Activated T-helper 17 cell treated with anti-CD3 and anti-CD28 coated beads, Interleukin-2, amount 50 U/mL, for 72 hours (primary cell): ENCODE measurements at regions not wholly inside any gene's neighbourhood (a gene's known extent, or its start where the extent isn't known, plus 50 kb on each side); places are given as distances from the start of the nearest gene placed in this dataset.

Experiments used
- ATAC-seq: fragments of 150-1000 bp; cut with Tn5 transposase; replicated peaks from 2 replicates; pipeline ENCODE4 v1.10.0; 2021; ENCODE audit warnings: mild to moderate bottlenecking, moderate library complexity
- H3K27ac Mint-ChIP-seq: one replicate; pipeline ENCODE4 v1.8.0; 2022; ENCODE audit warnings: mixed read lengths
- H3K27me3 Mint-ChIP-seq: one replicate; pipeline ENCODE4 v1.8.0; 2022; ENCODE audit warnings: mixed read lengths
- H3K36me3 Mint-ChIP-seq: one replicate; pipeline ENCODE4 v1.8.0; 2022; ENCODE audit warnings: low read depth, mild to moderate bottlenecking, mixed read lengths
- H3K4me1 Mint-ChIP-seq: one replicate; pipeline ENCODE4 v1.8.0; 2022; ENCODE audit warnings: mixed read lengths
- H3K4me3 Mint-ChIP-seq: one replicate; pipeline ENCODE4 v1.8.0; 2022; ENCODE audit warnings: mild to moderate bottlenecking, mixed read lengths
- H3K9me3 Mint-ChIP-seq: one replicate; pipeline ENCODE4 v1.8.0; 2022; ENCODE audit warnings: mixed read lengths

DNA sequence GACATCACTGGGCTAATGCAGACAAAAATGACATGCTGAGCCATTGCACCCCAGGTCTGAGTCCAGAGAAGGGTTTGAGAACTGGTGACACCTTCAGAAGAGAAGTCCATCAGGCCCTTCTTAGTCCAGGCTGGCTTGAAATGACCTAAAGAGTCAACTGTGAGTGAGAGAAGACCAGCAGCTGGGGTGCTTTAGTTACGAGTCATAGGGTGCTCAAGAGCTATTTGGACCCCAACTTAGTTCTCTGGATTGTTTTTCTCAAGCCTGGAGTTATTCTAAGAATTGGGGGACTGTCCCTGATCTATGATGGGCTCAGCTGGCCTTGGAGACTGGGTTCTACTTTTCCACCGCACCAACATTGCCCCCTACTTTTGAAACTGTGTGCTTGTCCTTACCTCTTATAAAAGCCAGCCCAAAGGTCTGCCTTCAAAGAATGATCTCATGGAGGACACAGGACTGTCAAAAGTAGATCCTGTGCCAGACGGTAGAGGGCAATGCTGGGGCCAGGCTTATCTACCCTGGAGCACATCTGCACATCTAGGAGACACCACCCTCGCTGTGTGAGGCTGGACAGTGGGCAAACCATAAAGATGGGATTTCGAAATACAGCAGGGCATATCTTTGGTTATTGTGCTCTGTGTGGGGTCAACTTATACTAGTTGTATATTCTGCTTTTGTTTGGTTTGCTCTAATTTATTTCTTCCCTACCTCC lies 333.0 kb upstream of the SLC14A2 start:
- no peaks in the 10 kb centered on the region for H3K4me1 Mint-ChIP-seq
- H3K4me3 Mint-ChIP-seq = no peak overlapping the region
- H3K36me3 Mint-ChIP-seq = no peaks in the 10 kb centered on the region
- no peaks in the 10 kb centered on the region for H3K27me3 Mint-ChIP-seq
- ATAC-seq = no peak
- H3K9me3 Mint-ChIP-seq = no peaks in the 10 kb centered on the region
- H3K27ac Mint-ChIP-seq = no peak overlapping the region

DNA sequence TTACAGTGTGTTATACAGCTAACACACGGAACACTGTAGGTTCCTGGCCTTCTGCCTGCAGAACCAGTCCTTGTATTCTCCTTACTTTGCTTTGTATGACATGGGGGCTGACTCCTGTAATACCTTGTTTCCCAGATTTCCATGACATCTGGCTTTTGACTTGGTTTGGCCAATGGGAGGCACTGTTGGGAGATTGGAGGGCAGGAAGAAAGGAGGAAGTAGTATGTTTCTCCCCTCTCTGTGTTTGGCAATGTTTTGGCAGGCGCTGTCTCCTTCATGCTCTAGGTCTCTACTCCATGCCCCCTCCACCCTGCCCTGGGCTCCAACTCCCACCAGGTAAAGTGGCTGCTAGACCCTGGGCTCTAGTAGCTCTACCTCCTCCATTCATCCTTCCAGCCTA lies 331.1 kb upstream of the SLC14A2 start:
- no peaks in the 10 kb centered on the region for H3K36me3 Mint-ChIP-seq
- H3K4me3 Mint-ChIP-seq = no peak overlapping the region
- no peaks in the 10 kb centered on the region for H3K4me1 Mint-ChIP-seq
- H3K9me3 Mint-ChIP-seq = no peaks in the 10 kb centered on the region
- no peak for ATAC-seq
- H3K27me3 Mint-ChIP-seq = no peaks in the 10 kb centered on the region
- H3K27ac Mint-ChIP-seq = no peak overlapping the region

DNA sequence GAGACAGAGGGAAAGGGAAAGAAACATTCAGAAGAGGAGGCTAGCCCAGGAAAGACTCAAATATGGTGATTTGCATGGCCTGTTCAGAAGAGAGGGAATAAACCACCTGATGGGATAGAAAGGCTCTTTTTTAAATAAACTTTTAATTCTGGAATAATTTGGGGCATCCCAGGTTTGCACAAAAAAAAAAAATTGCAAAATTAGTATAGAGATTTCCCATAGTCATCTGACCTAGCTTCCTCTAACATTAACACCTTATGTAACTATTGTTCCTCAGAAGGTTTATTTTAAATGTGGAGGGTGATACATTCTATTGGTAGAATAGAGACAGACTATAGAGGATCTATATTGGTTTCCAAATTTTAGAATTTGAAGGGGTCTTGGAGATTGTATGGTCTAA lies 330.4 kb upstream of the SLC14A2 start:
- ATAC-seq = no peak
- Mint-ChIP-seq H3K36me3 (no peaks in the 10 kb centered on the region), H3K27me3 (no peaks in the 10 kb centered on the region), H3K4me1 (no peaks in the 10 kb centered on the region), H3K4me3 (no peak overlapping the region), H3K9me3 (no peaks in the 10 kb centered on the region), H3K27ac (no peak overlapping the region)

DNA sequence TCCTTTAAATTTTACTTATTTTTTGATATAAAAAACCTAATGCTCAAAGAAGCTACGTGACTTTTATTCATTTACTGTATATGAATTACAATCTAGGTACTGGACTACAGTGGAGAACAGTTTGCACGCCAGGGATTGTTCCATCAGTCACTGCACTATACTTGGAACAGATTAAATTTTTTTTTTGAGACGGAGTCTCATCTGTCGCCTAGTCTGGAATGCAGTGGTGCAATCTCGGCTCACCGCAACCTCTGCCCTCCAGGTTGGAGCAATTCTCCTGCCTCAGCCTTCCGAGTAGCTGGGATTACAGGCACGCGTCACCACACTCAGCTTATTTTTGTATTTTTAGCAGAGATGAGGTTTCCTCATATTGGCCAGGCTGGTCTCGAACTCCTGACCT lies 330.0 kb upstream of the SLC14A2 start:
- no peaks in the 10 kb centered on the region for H3K36me3 Mint-ChIP-seq
- H3K9me3 Mint-ChIP-seq = no peaks in the 10 kb centered on the region
- H3K4me3 Mint-ChIP-seq = no peak overlapping the region
- H3K27me3 Mint-ChIP-seq = peaks cover 2% of the 10 kb centered on the region
- no peaks in the 10 kb centered on the region for H3K4me1 Mint-ChIP-seq
- no peak for ATAC-seq
- no peak overlapping the region for H3K27ac Mint-ChIP-seq

DNA sequence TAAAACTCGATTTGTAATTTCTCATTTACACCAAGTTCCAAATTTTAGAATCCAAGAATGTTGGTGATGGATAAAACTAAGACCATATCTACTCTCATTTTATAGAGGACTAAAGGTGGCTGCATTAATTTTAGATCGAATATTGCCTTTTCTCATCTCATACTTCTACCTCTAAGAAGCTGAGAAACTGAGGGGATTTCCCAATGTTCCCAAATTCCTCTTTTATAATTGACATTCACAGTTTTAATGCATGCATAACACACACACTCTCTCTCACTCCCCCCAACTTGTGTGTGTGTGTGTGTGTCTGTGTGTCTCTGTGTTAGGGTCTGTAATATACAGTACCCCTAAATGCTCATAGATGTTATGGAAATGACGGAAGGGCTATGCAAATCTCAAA lies 328.8 kb upstream of the SLC14A2 start:
- H3K36me3 Mint-ChIP-seq = no peaks in the 10 kb centered on the region
- no peak overlapping the region for H3K27ac Mint-ChIP-seq
- no peak for ATAC-seq
- no peak overlapping the region for H3K4me3 Mint-ChIP-seq
- no peaks in the 10 kb centered on the region for H3K4me1 Mint-ChIP-seq
- H3K27me3 Mint-ChIP-seq = peaks cover 10% of the 10 kb centered on the region
- no peaks in the 10 kb centered on the region for H3K9me3 Mint-ChIP-seq

DNA sequence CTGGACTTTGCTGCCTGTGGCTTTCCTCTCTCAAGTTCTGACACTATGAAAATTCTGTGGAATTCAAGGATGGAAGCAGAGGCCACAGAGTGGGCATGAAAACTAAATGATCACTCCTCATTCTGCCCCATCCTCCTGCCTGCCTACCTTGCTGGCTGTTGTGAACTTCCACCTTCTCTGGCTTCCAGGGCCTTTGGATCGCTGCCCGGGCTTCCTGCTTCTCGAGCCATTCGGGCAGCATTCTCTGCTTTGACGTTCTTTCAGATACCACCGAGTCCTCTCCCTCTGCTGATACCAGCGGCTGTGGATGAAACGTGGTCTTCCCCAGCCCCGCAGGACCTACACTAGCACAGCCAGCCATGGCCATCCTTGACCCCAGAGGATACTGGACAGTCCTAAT lies 327.7 kb upstream of the SLC14A2 start:
- H3K4me3 Mint-ChIP-seq = no peak overlapping the region
- no peaks in the 10 kb centered on the region for H3K4me1 Mint-ChIP-seq
- peaks cover 14% of the 10 kb centered on the region for H3K27me3 Mint-ChIP-seq
- no peaks in the 10 kb centered on the region for H3K9me3 Mint-ChIP-seq
- ATAC-seq = no peak
- no peaks in the 10 kb centered on the region for H3K36me3 Mint-ChIP-seq
- no peak overlapping the region for H3K27ac Mint-ChIP-seq

DNA sequence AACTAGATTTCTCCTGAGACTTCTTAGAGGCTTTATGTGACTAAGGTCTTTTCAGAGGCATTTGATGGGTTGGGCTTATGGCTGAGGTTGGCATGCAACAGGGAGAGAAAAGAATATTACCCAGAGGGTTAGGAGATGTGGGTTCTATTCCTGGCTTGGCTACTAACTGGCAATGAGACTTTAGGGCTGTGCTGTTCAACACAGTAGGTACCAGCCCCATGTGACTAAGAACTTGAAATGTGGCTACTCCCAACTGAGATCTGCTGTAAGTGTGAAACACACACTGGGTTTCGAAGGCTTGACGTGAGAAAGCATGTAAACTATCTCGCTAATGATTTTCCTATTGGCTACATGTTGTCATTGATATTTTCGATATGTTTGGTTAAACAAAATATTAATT lies 324.9 kb upstream of the SLC14A2 start:
- Mint-ChIP-seq H3K36me3 (no peaks in the 10 kb centered on the region), H3K9me3 (no peaks in the 10 kb centered on the region), H3K27me3 (peaks cover 14% of the 10 kb centered on the region), H3K4me1 (no peaks in the 10 kb centered on the region), H3K4me3 (no peak overlapping the region), H3K27ac (no peak overlapping the region)
- ATAC-seq = no peak

DNA sequence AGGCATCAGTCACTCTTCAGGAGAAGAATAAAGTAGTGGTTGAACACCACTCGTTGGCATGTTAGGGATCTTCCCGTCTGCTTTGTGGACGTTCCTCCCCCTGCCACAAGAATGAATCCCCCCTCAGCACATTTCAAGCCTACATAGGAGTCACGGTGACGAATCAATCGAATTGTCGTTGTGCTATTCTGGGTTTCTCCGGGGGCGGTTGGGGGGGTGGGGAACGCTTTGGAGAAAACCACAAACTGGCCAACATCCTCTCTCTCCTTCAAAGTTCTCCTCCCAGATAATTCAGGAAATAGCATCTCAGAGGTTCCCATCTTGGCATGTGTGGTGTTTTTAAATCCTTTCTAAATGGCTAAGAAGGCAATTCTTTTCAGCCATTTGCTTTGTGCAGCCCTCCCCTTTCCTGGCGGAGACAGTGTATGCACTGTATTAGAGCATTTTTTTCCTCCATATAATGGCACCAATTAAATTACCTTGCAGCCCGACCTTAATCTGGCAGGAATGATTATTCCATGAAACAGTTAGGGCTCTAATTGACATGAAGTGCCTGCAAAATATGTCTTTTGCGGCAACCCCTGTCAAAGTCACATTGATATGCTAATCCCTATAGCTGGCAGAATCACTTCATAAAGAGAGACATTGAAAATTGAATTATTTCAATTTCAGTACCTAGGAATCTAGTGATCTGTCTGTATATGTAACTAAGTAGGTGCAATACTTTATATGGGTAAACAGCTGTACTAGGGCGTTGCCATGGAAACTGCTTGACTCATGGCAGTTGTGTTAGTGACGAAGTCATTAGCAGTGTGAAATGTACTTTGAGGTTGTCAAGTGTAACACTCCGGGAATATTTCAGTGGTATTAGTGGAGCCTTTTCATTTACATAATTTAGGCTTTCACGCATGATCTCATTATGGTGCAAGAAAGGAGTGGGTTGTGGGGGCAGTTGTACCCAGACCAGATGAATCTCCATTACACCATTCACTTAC lies 323.4 kb upstream of the SLC14A2 start:
- no peaks in the 10 kb centered on the region for H3K9me3 Mint-ChIP-seq
- peaks cover 14% of the 10 kb centered on the region for H3K27me3 Mint-ChIP-seq
- no peak overlapping the region for H3K27ac Mint-ChIP-seq
- no peak for ATAC-seq
- H3K4me3 Mint-ChIP-seq = no peak overlapping the region
- no peaks in the 10 kb centered on the region for H3K4me1 Mint-ChIP-seq
- H3K36me3 Mint-ChIP-seq = no peaks in the 10 kb centered on the region

DNA sequence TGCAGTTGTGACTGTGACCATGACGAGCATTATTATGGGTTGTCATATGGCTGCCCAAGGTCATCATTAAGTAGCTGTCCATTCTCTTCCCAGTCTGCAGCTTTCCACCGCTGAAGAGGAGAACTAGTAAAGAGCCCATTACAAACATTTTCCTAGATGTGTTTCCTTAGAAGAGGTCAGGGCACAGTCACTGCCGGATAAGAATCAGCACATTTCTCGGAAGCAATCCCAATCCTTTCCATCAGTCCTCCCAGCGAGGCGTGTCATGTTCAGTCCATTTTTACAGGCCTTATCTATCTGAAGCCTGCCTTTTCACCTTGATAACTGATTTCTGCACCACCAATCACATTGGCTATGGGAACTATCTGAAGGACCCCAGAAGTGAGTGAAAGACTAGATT lies 319.9 kb upstream of the SLC14A2 start:
- H3K27ac Mint-ChIP-seq = no peak overlapping the region
- peaks cover 11% of the 10 kb centered on the region for H3K27me3 Mint-ChIP-seq
- H3K4me1 Mint-ChIP-seq = no peaks in the 10 kb centered on the region
- ATAC-seq = no peak
- H3K4me3 Mint-ChIP-seq = no peak overlapping the region
- no peaks in the 10 kb centered on the region for H3K9me3 Mint-ChIP-seq
- H3K36me3 Mint-ChIP-seq = no peaks in the 10 kb centered on the region

DNA sequence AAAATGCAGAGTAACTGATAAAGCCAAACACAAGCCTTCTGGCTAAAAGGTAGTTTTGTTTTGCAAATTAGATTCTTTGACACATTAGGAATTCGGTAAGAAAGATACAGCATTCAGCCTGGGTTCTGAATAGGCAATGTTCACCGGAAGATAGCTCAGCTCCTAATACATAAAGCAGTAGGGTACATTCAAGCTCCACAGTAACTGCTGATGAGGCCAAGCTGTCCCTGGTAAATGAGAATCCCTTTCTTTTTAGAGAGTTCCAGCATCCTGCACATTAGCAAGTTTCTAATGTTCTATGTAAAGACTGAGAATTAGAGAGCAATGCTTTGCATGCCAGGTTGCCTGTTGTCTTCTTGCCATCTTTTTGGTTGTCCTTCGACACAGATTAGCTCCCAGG lies 316.3 kb upstream of the SLC14A2 start:
- Mint-ChIP-seq H3K4me3 (no peak overlapping the region), H3K27ac (no peak overlapping the region), H3K27me3 (peaks cover 5% of the 10 kb centered on the region), H3K36me3 (no peaks in the 10 kb centered on the region), H3K9me3 (no peaks in the 10 kb centered on the region), H3K4me1 (no peaks in the 10 kb centered on the region)
- no peak for ATAC-seq

DNA sequence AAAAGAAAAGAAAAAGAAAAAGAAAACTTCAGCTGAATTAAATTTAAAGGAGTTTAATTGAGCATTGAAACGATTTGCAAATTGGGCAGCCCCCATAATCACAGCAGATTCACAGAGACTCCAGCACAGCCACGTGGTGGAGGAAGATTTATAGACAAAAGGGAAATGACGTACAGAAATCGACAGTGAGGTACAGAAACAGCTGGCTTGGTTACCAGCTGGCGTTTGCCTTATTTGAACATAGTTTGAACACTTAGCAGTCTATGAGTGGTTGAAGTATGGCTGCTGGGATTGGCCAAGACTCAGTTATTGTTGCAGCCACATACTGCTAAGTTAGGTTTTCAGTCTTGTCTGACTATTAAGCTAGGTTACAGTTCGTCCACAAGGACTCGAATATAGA lies 312.2 kb upstream of the SLC14A2 start:
- peaks cover 5% of the 10 kb centered on the region for H3K27me3 Mint-ChIP-seq
- H3K4me1 Mint-ChIP-seq = no peaks in the 10 kb centered on the region
- no peak for ATAC-seq
- no peaks in the 10 kb centered on the region for H3K9me3 Mint-ChIP-seq
- no peak overlapping the region for H3K4me3 Mint-ChIP-seq
- no peak overlapping the region for H3K27ac Mint-ChIP-seq
- H3K36me3 Mint-ChIP-seq = no peaks in the 10 kb centered on the region

DNA sequence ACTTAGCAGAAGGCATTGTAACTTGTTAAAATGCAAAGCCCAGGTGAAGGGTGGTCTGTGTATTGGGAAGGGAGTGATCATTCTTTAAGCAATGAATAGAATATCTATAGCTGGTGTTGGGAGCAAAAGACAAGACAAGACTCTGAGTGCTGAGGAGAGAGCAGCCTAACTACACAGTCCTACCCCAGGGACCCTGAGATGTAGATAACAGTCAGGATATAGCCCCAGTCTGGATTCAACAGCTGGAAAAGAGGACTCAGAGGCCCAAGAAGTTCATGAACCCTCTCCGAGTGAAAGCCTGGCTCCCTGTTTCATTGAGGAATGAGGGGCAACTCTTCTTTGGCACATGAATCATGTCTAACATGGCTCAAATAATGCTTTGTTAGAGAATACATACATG lies 310.7 kb upstream of the SLC14A2 start:
- ATAC-seq = no peak
- peaks cover 8% of the 10 kb centered on the region for H3K27me3 Mint-ChIP-seq
- H3K36me3 Mint-ChIP-seq = no peaks in the 10 kb centered on the region
- H3K4me3 Mint-ChIP-seq = no peak overlapping the region
- H3K27ac Mint-ChIP-seq = no peak overlapping the region
- H3K4me1 Mint-ChIP-seq = no peaks in the 10 kb centered on the region
- H3K9me3 Mint-ChIP-seq = no peaks in the 10 kb centered on the region

DNA sequence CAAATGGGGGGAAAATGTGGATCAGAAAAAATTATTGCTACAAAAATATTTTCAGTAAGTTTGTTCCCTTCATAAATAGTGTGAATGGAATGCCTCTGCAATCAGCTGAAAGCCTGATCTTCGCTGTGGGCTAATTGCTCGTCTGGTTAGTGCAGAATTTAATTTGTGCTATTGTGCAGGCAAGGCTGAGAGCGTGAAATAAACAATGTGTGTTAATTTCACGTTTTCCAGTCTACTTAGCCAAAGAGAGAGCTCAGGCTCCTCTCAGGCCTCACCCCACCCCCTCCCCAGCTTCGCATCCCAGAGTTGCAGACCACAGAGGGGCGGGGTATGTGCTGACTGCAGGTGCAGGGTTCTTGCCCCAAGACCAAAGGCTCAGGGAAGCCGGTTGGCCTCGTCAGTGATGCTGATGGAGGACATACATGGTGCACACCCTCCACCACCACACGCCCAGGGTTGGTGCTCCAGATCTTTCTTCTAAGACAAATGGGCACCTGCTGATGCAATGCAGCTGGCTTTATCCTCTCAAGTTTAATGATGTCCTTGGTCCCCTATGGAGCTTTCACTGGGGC lies 302.6 kb upstream of the SLC14A2 start:
- Mint-ChIP-seq H3K4me1 (no peaks in the 10 kb centered on the region), H3K4me3 (no peak overlapping the region), H3K36me3 (no peaks in the 10 kb centered on the region), H3K27me3 (peaks cover 6% of the 10 kb centered on the region), H3K9me3 (no peaks in the 10 kb centered on the region), H3K27ac (no peak overlapping the region)
- ATAC-seq = no peak

DNA sequence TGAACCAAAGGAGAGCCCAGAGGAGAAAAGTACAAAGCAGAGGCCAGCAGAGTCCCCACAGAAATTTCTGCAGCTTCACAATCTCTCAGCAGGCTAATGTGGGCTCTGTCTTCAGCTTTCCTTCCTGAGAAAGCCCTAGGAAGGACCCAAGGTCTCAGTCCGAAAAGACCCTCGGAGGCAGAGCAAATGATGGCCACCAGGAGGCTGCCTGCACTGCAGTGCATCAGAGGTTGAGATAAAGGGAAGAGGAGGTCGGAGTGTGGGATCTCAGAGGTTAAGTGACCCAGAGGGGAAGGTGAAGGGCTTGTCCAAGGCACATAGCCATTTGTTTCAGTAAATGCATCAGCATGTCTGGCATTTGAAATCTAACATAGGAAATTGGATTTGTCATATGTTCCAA lies 299.1 kb upstream of the SLC14A2 start:
- no peak for ATAC-seq
- Mint-ChIP-seq H3K27me3 (peaks cover 3% of the 10 kb centered on the region), H3K4me3 (no peak overlapping the region), H3K27ac (no peak overlapping the region), H3K9me3 (no peaks in the 10 kb centered on the region), H3K36me3 (no peaks in the 10 kb centered on the region), H3K4me1 (no peaks in the 10 kb centered on the region)
